Stomach (tissue), 8 donors: ENCODE measurements at regions not wholly inside any gene's neighbourhood (a gene's known extent, or its start where the extent isn't known, plus 50 kb on each side); places are given as distances from the start of the nearest gene placed in this dataset.

ENCODE experiments used
- DNase-seq, 2 donors: peaks; one replicate each; pipeline versions ENCODE4 v3.0.0 to v3.0.0-alpha.2; 2013 to 2019
- H3K27ac ChIP-seq, 5 donors: fragments of 200-600 bp in 4 of 5; sonication (generic) in 4 of 5; one replicate each; pipeline ENCODE4 v1.5.1; 2013 to 2019; ENCODE audit warnings: mild to moderate bottlenecking in 1 of 5, moderate library complexity in 1 of 5
- H3K27me3 ChIP-seq, 3 donors: fragments of 200-600 bp; sonication (generic); one replicate each; pipeline ENCODE4 v1.5.1; 2017 to 2019; ENCODE audit warnings: mixed run types in 1 of 3
- H3K36me3 ChIP-seq, 4 donors: fragments of 200-600 bp; sonication (generic); 1 replicate in 3 of 4; 2 replicates in 1 of 4; pipeline ENCODE4 v1.5.1; 2016 to 2019
- H3K4me1 ChIP-seq, 4 donors: fragments of 200-600 bp; sonication (generic); one replicate each; pipeline ENCODE4 v1.5.1; 2016 to 2019
- H3K4me3 ChIP-seq, 4 donors: fragments of 200-600 bp; sonication (generic) in 3 of 4; one replicate each; pipeline ENCODE4 v1.5.1; 2016 to 2019; ENCODE audit warnings: mild to moderate bottlenecking in 1 of 4
- H3K9me3 ChIP-seq, 4 donors: fragments of 200-600 bp; sonication (generic); one replicate each; pipeline ENCODE4 v1.5.1; 2016 to 2019
- EP300 ChIP-seq: sonication (generic); formaldehyde crosslinking; IDR thresholded peaks from one replicate; pipeline ENCODE4 v1.6.1; 2017; ENCODE audit warnings: antibody characterized with exemption
- POLR2A ChIP-seq, 4 donors: fragments of 450-650 bp; IDR thresholded peaks; one replicate each; pipeline ENCODE4 v1.6.1; 2016; ENCODE audit warnings: antibody characterized with exemption in 4 of 4, control low read depth in 2 of 4, mild to moderate bottlenecking in 1 of 4, moderate library complexity in 1 of 4
- POLR2AphosphoS5 ChIP-seq, 3 donors: sonication (generic); formaldehyde crosslinking; IDR thresholded peaks; one replicate each; pipeline ENCODE4 v1.6.1; 2016; ENCODE audit warnings: antibody characterized with exemption in 3 of 3
- WGBS, 5 donors: extraction: QIAGEN DNeasy Blood & Tissue Kit in 3 of 5; methylation state at CpG; one replicate each; pipeline versions ENCODE4 v1.1.5 to v1.1.7; 2013 to 2018; 5-methylcytosine and 5-hydroxymethylcytosine counted together
- intact Hi-C: fragments of 100-400 bp; cut with DNase I; formaldehyde crosslinking; loops from one replicate; pipeline ENCODE4 v1.15.1; 2023; ENCODE audit warnings: low total_unique reads
- TF ChIP-seq, protein P1 (sequence below), 7 experiments: fragments of 450-650 bp in 4 of 7; fragments of 200-600 bp in 3 of 7; sonication (generic) in 3 of 7; IDR thresholded peaks; one replicate each; pipeline ENCODE4 v1.5.1; 2016 to 2019; ENCODE audit warnings: antibody characterized with exemption in 7 of 7, control low read depth in 2 of 7, mild to moderate bottlenecking in 1 of 7
- donor health status: healthy with polysubstance abuse.
- donor health status: Bipolar disorder and iron deficiency.
- donor health status: healthy.

- 72 to 91% (median 82%) methylated on average over 4 of the region's 4 CpGs for WGBS, 5 donors
- no peak for DNase-seq
- intact Hi-C loops: no loop called here
- peaks cover 0 to 17% (median 0%) of the 10 kb centered on the region in 3 donors for H3K27me3 ChIP-seq
- TF ChIP-seq POLR2AphosphoS5 (IDR thresholded peaks at IDR 0.05) (no peak), POLR2A (IDR thresholded peaks at IDR 0.05) (no peak), EP300 (no peak)
- TF ChIP-seq, protein P1, sequence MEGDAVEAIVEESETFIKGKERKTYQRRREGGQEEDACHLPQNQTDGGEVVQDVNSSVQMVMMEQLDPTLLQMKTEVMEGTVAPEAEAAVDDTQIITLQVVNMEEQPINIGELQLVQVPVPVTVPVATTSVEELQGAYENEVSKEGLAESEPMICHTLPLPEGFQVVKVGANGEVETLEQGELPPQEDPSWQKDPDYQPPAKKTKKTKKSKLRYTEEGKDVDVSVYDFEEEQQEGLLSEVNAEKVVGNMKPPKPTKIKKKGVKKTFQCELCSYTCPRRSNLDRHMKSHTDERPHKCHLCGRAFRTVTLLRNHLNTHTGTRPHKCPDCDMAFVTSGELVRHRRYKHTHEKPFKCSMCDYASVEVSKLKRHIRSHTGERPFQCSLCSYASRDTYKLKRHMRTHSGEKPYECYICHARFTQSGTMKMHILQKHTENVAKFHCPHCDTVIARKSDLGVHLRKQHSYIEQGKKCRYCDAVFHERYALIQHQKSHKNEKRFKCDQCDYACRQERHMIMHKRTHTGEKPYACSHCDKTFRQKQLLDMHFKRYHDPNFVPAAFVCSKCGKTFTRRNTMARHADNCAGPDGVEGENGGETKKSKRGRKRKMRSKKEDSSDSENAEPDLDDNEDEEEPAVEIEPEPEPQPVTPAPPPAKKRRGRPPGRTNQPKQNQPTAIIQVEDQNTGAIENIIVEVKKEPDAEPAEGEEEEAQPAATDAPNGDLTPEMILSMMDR (IDR thresholded peaks at IDR 0.05): no peak
- no peaks in the 10 kb centered on the region for H3K36me3 ChIP-seq
- no peaks in the 10 kb centered on the region for H3K4me1 ChIP-seq
- H3K27ac ChIP-seq: no peak overlapping the region
- H3K4me3 ChIP-seq: no peak overlapping the region
- H3K9me3 ChIP-seq: no peaks in the 10 kb centered on the region
Measured at GRCh38 chr1:181398544-181398943, 84.8 kb upstream of the CACNA1E start.

DNA sequence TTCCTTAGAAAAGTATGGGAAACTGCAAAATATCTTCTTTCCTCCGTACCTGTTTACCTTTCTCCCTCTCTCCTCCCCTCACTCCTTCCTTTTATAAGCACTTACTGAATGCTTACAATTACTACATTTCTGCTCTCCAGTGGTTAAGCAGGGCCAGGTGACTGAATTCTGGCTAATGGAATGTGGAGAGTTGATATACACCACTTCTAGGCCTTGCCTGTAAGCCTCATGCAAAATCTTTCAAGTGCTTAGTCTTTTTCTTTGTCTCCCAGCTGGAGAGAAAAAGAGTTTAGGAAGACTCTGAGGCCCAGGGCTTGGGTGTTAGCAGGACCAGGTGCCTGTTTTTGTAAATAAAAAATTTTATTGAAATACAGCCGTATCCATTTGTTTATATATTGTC, 77.7 kb upstream of the CACNA1E start:
- intact Hi-C loops: no loop called here
- Histone ChIP-seq H3K36me3 (no peaks in the 10 kb centered on the region), H3K4me1 (no peaks in the 10 kb centered on the region), H3K27me3 (peaks cover 0 to 12% (median 0%) of the 10 kb centered on the region in 3 donors), H3K9me3 (no peaks in the 10 kb centered on the region), H3K27ac (no peak overlapping the region), H3K4me3 (no peak overlapping the region)
- no peak for DNase-seq
- 54 to 72% (median 59%) methylated on average over 2 of the region's 2 CpGs for WGBS, 5 donors
- TF ChIP-seq POLR2A (IDR thresholded peaks at IDR 0.05) (no peak), EP300 (no peak), POLR2AphosphoS5 (IDR thresholded peaks at IDR 0.05) (no peak)
- TF ChIP-seq, protein P1 (IDR thresholded peaks at IDR 0.05): no peak

DNA sequence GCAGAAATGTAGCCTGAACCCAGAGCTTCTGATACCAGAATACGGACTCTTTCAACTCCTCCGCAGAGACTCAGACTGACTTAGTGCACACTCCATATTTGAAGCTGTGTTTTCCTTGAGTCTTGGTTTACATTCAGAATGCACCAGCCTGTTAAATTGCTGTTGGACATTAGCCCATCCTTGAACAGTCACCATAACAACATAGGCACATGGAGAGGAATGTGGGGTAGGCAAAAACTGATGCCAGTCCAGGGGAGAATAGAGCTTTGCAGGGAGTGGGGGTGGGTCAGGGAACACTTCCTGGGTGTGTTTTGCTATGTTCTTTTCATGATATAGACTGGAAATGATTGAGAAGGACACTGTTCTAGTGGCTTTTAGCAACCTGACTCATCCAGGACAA, 76.3 kb upstream of the CACNA1E start:
- Histone ChIP-seq H3K9me3 (no peaks in the 10 kb centered on the region), H3K27me3 (peaks cover 0 to 12% (median 0%) of the 10 kb centered on the region in 3 donors), H3K36me3 (no peaks in the 10 kb centered on the region), H3K4me1 (no peaks in the 10 kb centered on the region), H3K4me3 (no peak overlapping the region), H3K27ac (no peak overlapping the region)
- 79 to 95% (median 91%) methylated on average over 2 of the region's 2 CpGs for WGBS, 5 donors
- TF ChIP-seq POLR2A (IDR thresholded peaks at IDR 0.05): no peak
- no peak for TF ChIP-seq EP300
- TF ChIP-seq, protein P1 (IDR thresholded peaks at IDR 0.05): no peak
- no peak for TF ChIP-seq POLR2AphosphoS5 (IDR thresholded peaks at IDR 0.05)
- DNase-seq: peak in 1 of 2 donors; percentile 28
- intact Hi-C loops: no loop called here

DNA sequence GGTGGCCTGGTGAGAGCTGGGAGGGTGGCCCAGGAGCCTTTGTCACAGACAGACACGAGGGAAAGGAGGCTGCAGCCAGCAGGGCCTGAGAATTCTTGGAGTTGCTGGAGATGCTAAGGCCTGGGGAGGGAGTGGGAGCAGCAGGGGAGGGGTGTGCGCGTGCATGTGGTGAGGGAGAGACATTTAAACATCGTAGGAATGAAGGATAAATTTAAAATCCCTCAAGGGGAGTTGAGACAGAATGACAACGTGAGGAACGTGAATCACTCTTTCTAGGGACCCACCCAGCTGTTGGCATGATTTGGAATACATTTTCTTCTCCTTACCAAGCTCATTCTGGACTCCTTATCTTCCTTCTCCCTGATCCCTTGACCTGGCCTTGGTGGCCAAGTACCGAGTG, 73.3 kb upstream of the CACNA1E start:
- H3K4me3 ChIP-seq: no peak overlapping the region
- TF ChIP-seq POLR2AphosphoS5 (IDR thresholded peaks at IDR 0.05) (no peak), POLR2A (IDR thresholded peaks at IDR 0.05) (no peak), EP300 (no peak)
- TF ChIP-seq, protein P1 (IDR thresholded peaks at IDR 0.05): no peak
- peaks cover 0 to 7% (median 0%) of the 10 kb centered on the region in 3 donors for H3K27me3 ChIP-seq
- no peaks in the 10 kb centered on the region for H3K4me1 ChIP-seq
- H3K9me3 ChIP-seq: no peaks in the 10 kb centered on the region
- no peaks in the 10 kb centered on the region for H3K36me3 ChIP-seq
- H3K27ac ChIP-seq: no peak overlapping the region
- WGBS, 5 donors: 61 to 77% (median 74%) methylated on average over 7 of the region's 7 CpGs
- intact Hi-C loops: no loop called here
- no peak for DNase-seq
